DOHH2 (cell line): ENCODE measurements at regions not wholly inside any gene's neighbourhood (a gene's known extent, or its start where the extent isn't known, plus 50 kb on each side); places are given as distances from the start of the nearest gene placed in this dataset.

ENCODE experiments used
- EZH2phosphoT487 ChIP-seq: fragments of 200-600 bp; sonication (generic); IDR thresholded peaks from 2 replicates; pipeline ENCODE4 v1.6.1; 2017; ENCODE audit warnings: borderline replicate concordance, mild to moderate bottlenecking, antibody characterized with exemption, low read length, moderate library complexity, mixed read lengths
- TF ChIP-seq, protein P1 (sequence below): fragments of 200-600 bp; sonication (generic); IDR thresholded peaks from one replicate; pipeline ENCODE4 v1.5.1; 2014; ENCODE audit warnings: antibody characterized with exemption, mild to moderate bottlenecking, low read depth, low read length; ENCODE audit not compliant: poor library complexity, severe bottlenecking

GRCh38 chr3:5580826-5581225 lies 393.3 kb downstream of the EDEM1 start:
- TF ChIP-seq, protein P1, sequence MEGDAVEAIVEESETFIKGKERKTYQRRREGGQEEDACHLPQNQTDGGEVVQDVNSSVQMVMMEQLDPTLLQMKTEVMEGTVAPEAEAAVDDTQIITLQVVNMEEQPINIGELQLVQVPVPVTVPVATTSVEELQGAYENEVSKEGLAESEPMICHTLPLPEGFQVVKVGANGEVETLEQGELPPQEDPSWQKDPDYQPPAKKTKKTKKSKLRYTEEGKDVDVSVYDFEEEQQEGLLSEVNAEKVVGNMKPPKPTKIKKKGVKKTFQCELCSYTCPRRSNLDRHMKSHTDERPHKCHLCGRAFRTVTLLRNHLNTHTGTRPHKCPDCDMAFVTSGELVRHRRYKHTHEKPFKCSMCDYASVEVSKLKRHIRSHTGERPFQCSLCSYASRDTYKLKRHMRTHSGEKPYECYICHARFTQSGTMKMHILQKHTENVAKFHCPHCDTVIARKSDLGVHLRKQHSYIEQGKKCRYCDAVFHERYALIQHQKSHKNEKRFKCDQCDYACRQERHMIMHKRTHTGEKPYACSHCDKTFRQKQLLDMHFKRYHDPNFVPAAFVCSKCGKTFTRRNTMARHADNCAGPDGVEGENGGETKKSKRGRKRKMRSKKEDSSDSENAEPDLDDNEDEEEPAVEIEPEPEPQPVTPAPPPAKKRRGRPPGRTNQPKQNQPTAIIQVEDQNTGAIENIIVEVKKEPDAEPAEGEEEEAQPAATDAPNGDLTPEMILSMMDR: no peak
- TF ChIP-seq EZH2phosphoT487: no peak
